ENCODE measurements at regions not wholly inside any gene's neighbourhood (a gene's known extent, or its start where the extent isn't known, plus 50 kb on each side); places are given as distances from the start of the nearest gene placed in this dataset.
A peak's percentile ranks its signal among the peaks of the same experiment; 100 is the strongest.

DNA sequence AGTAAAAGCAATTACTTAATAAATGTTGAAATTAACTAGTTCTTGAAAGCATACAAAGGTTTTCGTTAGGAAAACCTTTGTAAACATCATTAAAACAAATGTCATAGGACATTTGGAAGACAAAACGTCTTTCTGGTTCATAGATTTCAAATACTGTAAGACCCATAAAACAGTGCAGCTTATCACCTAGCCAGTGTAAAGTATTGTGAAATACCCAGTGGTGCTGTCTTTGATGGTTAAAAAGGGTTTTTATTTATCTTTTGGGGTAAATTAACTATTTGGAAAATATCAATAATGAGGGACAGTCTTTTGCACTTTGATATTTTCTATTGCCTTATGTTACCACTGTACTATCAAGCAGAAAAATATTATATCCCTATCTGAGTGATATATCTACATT is 120.0 kb upstream of the FAM98A start:
- 9% methylated on average over 2 of the region's 2 CpGs for WGBS
- Histone ChIP-seq H3K27me3 (replicated peaks; ENCODE audit: insufficient read depth) (no peaks in the 10 kb centered on the region), H3K27ac (no peak overlapping the region), H3K9me3 (no peaks in the 10 kb centered on the region), H3K36me3 (no peaks in the 10 kb centered on the region), H3K4me3 (no peak overlapping the region), H3K4me1 (replicated peaks) (no peaks in the 10 kb centered on the region)
- intact Hi-C loops (cut with DNase I), result no loop called here
- TF ChIP-seq POLR2A (IDR thresholded peaks at IDR 0.05) (no peak), POLR2AphosphoS5 (IDR thresholded peaks at IDR 0.05) (peak; percentile 8)
- TF ChIP-seq, protein P1, sequence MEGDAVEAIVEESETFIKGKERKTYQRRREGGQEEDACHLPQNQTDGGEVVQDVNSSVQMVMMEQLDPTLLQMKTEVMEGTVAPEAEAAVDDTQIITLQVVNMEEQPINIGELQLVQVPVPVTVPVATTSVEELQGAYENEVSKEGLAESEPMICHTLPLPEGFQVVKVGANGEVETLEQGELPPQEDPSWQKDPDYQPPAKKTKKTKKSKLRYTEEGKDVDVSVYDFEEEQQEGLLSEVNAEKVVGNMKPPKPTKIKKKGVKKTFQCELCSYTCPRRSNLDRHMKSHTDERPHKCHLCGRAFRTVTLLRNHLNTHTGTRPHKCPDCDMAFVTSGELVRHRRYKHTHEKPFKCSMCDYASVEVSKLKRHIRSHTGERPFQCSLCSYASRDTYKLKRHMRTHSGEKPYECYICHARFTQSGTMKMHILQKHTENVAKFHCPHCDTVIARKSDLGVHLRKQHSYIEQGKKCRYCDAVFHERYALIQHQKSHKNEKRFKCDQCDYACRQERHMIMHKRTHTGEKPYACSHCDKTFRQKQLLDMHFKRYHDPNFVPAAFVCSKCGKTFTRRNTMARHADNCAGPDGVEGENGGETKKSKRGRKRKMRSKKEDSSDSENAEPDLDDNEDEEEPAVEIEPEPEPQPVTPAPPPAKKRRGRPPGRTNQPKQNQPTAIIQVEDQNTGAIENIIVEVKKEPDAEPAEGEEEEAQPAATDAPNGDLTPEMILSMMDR (IDR thresholded peaks at IDR 0.05), result no peak
- DNase-seq (ENCODE audit: low spot score), result no peak

DNA sequence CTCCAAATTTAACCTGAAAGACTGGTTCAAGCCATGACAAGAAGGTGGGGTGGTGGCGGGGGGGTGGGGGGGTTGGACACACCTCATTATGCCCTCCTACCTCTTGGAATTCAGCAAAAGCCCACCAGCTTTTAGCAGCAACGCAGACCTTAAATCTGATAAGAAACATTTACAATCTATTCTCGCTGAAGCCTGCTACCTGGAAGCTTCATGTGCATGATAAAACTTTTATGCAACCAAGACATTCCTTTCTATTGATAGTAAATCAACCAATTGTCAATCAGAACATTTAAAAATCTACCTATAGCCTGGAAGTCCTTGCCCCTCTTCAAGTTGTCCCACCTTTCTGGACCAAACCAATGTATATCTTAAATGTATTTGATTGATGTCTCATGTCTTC is 113.6 kb upstream of the FAM98A start:
- 30% methylated on average over 3 of the region's 3 CpGs for WGBS

DNA sequence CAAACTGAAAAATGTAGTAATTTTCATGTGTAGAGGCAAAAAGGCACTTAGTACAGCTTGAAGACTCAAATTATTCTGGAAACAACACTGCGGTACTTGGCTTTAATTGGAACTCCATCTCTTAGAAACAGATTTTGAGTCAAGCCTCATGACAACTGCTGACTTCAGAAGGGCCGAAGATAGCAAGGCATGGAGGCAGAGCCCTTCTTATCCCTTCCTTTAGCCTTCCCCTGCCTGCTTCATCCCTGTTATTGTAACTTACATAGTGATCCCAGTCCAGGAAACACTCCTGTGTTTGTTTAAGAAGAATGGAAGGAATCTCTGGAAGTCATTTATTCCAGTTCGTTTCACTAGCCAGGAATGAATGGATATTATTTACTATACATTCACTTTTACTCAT is 110.9 kb upstream of the FAM98A start:
- no peaks in the 10 kb centered on the region for H3K36me3 ChIP-seq
- intact Hi-C loops (cut with DNase I), result no loop called here
- no peak for DNase-seq (ENCODE audit: low spot score)
- no peak overlapping the region for H3K4me3 ChIP-seq
- no peaks in the 10 kb centered on the region for H3K4me1 ChIP-seq (replicated peaks)
- 61% methylated on average over 3 of the region's 3 CpGs for WGBS
- no peak for TF ChIP-seq POLR2A (IDR thresholded peaks at IDR 0.05)
- no peak for TF ChIP-seq POLR2AphosphoS5 (IDR thresholded peaks at IDR 0.05)
- TF ChIP-seq, protein P1 (IDR thresholded peaks at IDR 0.05), result no peak
- H3K27ac ChIP-seq, result no peak overlapping the region
- H3K27me3 ChIP-seq (replicated peaks; ENCODE audit: insufficient read depth), result no peaks in the 10 kb centered on the region
- no peaks in the 10 kb centered on the region for H3K9me3 ChIP-seq

More for the DNA sequence above, 113.6 kb upstream of the FAM98A start:
- H3K27ac ChIP-seq, result no peak overlapping the region
- H3K4me3 ChIP-seq, result no peak overlapping the region
- no peaks in the 10 kb centered on the region for H3K27me3 ChIP-seq (replicated peaks; ENCODE audit: insufficient read depth)
- no peaks in the 10 kb centered on the region for H3K9me3 ChIP-seq
- no peak for TF ChIP-seq POLR2AphosphoS5 (IDR thresholded peaks at IDR 0.05)
- TF ChIP-seq, protein P1 (IDR thresholded peaks at IDR 0.05), result no peak
- TF ChIP-seq POLR2A (IDR thresholded peaks at IDR 0.05), result no peak
- intact Hi-C loops (cut with DNase I), result no loop called here
- no peaks in the 10 kb centered on the region for H3K36me3 ChIP-seq
- no peaks in the 10 kb centered on the region for H3K4me1 ChIP-seq (replicated peaks)
- no peak for DNase-seq (ENCODE audit: low spot score)

DNA sequence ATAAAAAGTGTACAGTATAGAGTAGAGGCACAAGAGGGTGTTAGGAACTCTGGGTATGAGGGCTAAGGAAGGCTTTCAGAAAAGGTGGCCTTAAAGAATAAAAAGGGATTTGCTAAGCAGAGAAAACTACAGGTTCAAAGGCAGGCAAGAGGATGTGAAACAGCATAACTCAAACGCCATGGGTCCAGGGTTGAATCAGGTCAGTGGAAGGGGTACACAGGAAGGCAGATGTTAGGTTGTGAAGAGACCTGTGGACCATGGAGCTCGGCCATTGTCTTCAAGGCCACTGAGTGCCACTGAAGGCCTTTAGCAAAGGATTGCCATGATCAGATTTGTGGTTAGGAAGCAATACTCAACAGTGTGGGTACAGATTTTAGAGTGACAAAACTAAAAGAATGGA is 108.2 kb upstream of the FAM98A start:
- no peak overlapping the region for H3K4me3 ChIP-seq
- no peak for DNase-seq (ENCODE audit: low spot score)
- no peak overlapping the region for H3K27ac ChIP-seq
- intact Hi-C loops (cut with DNase I), result no loop called here
- WGBS, result 97% methylated on average over 2 of the region's 2 CpGs
- H3K4me1 ChIP-seq (replicated peaks), result no peaks in the 10 kb centered on the region
- no peaks in the 10 kb centered on the region for H3K27me3 ChIP-seq (replicated peaks; ENCODE audit: insufficient read depth)
- no peaks in the 10 kb centered on the region for H3K36me3 ChIP-seq
- no peak for TF ChIP-seq POLR2A (IDR thresholded peaks at IDR 0.05)
- no peaks in the 10 kb centered on the region for H3K9me3 ChIP-seq

DNA sequence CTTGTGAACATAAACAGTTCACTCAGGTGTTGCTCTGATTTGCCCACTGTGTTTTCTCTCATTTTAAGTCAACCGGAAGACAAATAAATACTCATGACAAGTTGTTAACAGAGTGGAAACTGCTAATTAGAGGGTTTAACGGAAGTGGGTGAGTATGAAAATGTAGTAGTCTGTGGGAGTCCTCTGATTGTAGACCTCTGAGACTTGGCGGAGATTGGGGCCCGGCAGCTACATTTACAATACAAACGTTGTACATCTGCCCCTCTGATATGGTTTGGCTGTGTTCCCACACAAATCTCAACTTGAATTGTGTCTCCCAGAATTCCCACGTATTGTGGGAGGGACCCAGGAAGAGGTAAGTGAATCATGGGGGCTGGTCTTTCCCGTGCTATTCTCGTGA is 107.3 kb upstream of the FAM98A start:
- no peak overlapping the region for H3K4me3 ChIP-seq
- intact Hi-C loops (cut with DNase I), result no loop called here
- no peaks in the 10 kb centered on the region for H3K4me1 ChIP-seq (replicated peaks)
- TF ChIP-seq POLR2A (IDR thresholded peaks at IDR 0.05), result no peak
- TF ChIP-seq, protein P1 (IDR thresholded peaks at IDR 0.05), result no peak
- no peaks in the 10 kb centered on the region for H3K9me3 ChIP-seq
- H3K36me3 ChIP-seq, result no peaks in the 10 kb centered on the region
- no peak for DNase-seq (ENCODE audit: low spot score)
- H3K27ac ChIP-seq, result no peak overlapping the region
- no peaks in the 10 kb centered on the region for H3K27me3 ChIP-seq (replicated peaks; ENCODE audit: insufficient read depth)
- 77% methylated on average over 8 of the region's 8 CpGs for WGBS

Data from prostate gland (tissue), 2 donors.